ENCODE measurements at regions not wholly inside any gene's neighbourhood (a gene's known extent, or its start where the extent isn't known, plus 50 kb on each side); places are given as distances from the start of the nearest gene placed in this dataset.

DNA sequence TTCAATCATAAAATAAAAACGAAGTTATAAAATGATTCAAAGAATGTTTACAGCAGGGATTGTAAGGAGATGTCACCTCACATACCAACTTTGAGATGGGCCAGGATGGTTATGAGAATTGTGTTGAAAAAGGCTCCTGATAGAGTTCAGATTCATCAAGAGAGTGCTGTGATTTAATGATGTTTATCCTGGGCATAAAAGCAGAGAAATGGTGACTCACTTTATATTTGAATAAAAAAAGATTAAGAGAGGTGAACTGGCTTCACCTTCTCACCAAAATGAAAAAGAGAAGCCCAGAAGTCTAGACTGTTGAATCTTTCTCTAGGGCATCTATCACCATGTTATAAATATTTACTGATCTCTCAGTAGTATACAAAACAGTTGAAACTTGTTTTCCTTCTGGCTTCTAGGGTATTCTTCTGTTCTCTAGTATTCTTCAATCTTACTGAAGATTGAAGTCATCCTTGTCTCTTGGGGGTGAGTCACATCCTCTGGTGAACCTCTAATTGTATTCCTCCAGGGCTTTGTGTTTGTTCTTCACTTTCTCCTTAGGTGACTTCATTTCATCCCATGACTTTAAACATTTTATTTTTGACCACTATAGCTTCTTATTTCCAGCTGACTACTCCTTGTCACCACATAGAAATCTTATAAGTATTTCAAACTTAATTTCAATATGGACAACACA, 1237.3 kb upstream of the C9orf72 start:
- no peak overlapping the region for H3K18ac ChIP-seq (ENCODE audit: low read depth, low read length)
- no peaks in the 10 kb centered on the region for H3K9me3 ChIP-seq (ENCODE audit: control insufficient read depth, insufficient read depth, low read length)
- no peaks in the 10 kb centered on the region for H3K9me1 ChIP-seq (ENCODE audit: insufficient read depth, low read length)
- H2BK120ac ChIP-seq (ENCODE audit: low read depth, low read length) = no peak overlapping the region
- no peak overlapping the region for H2AK9ac ChIP-seq (replicated peaks; ENCODE audit: low read depth, low read length, poor library complexity)
- no peak for TF ChIP-seq MXI1 (IDR thresholded peaks at IDR 0.05; ENCODE audit: borderline replicate concordance, low read depth, low read length)
- no peak for TF ChIP-seq MAZ (IDR thresholded peaks at IDR 0.05; ENCODE audit: borderline replicate concordance, low read depth, low read length)
- no peak for TF ChIP-seq MAFK (IDR thresholded peaks at IDR 0.05; ENCODE audit: low read depth, low read length)
- no peak overlapping the region for H2AK5ac ChIP-seq (ENCODE audit: low read depth, low read length)
- no peak overlapping the region for H3K14ac ChIP-seq (replicated peaks; ENCODE audit: low read depth, low read length)
- H3K36me3 ChIP-seq (ENCODE audit: control insufficient read depth, insufficient read depth, low read length) = no peaks in the 10 kb centered on the region
- intact Hi-C loops (cut with micrococcal nuclease) = no loop called here
- in situ Hi-C loops (cut with MboI; ENCODE audit: low sequenced_read_pairs) = no loop called here
- H3K4me3 ChIP-seq (ENCODE audit: insufficient read depth, low read depth, low read length) = no peak overlapping the region
- whole genome bisulfite sequencing, 2 experiments (ENCODE audit: extremely low coverage in 2 of 2, insufficient read length in 1 of 2) = no CpG with 5 or more reads among the region's 1 CpG
- H4K20me1 ChIP-seq (ENCODE audit: insufficient read depth, low read length) = no peaks in the 10 kb centered on the region
- H2BK15ac ChIP-seq (ENCODE audit: low read depth, low read length) = no peak overlapping the region
- no peak overlapping the region for H2BK20ac ChIP-seq (ENCODE audit: low read depth, low read length)
- no peak overlapping the region for H3K23ac ChIP-seq (ENCODE audit: low read depth, low read length)
- H4K8ac ChIP-seq (ENCODE audit: low read depth in 2 of 2, low read length in 2 of 2) = no peak overlapping the region
- no peak overlapping the region for H4K91ac ChIP-seq (ENCODE audit: insufficient read depth, low read depth, low read length)
- H3K4ac ChIP-seq (ENCODE audit: low read depth, low read length) = no peak overlapping the region
- DNase-seq (no peak), ATAC-seq (ENCODE audit: low read depth) (no peak)
- no peak overlapping the region for H2BK5ac ChIP-seq (ENCODE audit: low read depth, low read length, poor library complexity, severe bottlenecking)
- POLR2A ChIA-PET (ENCODE audit: unreplicated experiment) = no interaction called here
- H3K4me1 ChIP-seq (ENCODE audit: control insufficient read depth, insufficient read depth, low read length) = no peaks in the 10 kb centered on the region
- no peak overlapping the region for H3K9ac ChIP-seq (ENCODE audit: low read depth, low read length)
- dilution Hi-C loops (cut with HindIII; ENCODE audit: low sequenced_read_pairs, unreplicated experiment) = no loop called here
- CTCF ChIA-PET = no interaction called here
- H3K4me2 ChIP-seq (ENCODE audit: low read depth, low read length) = no peak overlapping the region
- H3K27ac ChIP-seq (ENCODE audit: insufficient read depth, low read length) = no peak overlapping the region
- no peaks in the 10 kb centered on the region for H3K79me1 ChIP-seq (ENCODE audit: low read depth in 1 of 2, low read length in 2 of 2)
- no peak overlapping the region for H3K56ac ChIP-seq (ENCODE audit: extremely low read depth, insufficient read depth, low read length)
- H4K5ac ChIP-seq (ENCODE audit: low read depth, low read length) = no peak overlapping the region
- BruUV-seq (replicated peaks) = no TSS peak
- H3K27me3 ChIP-seq (ENCODE audit: control insufficient read depth, insufficient read depth, low read length) = no peaks in the 10 kb centered on the region
- no peak overlapping the region for H2AFZ ChIP-seq (replicated peaks; ENCODE audit: low read length, poor library complexity)
